ENCODE measurements at regions not wholly inside any gene's neighbourhood (a gene's known extent, or its start where the extent isn't known, plus 50 kb on each side); places are given as distances from the start of the nearest gene placed in this dataset.

GRCh38 chr20:39294137-39294725 is 332.1 kb downstream of the DHX35 start:
- DNase-seq (ENCODE audit: low read depth, low spot score) = no peak

GRCh38 chr20:39292193-39292736 is 330.1 kb downstream of the DHX35 start:
- H3K79me2 ChIP-seq (ENCODE audit: control insufficient read depth, insufficient read depth, low read length) = no peaks in the 10 kb centered on the region
- ChIA-PET POLR2A (no interaction called here), CTCF (no interaction called here)
- FAIRE-seq (no peak), DNase-seq (ENCODE audit: low read depth, low spot score) (no peak)
- H3K27me3 ChIP-seq (ENCODE audit: control insufficient read depth in 2 of 2, insufficient read depth in 2 of 2, low read length in 2 of 2) = no peaks in the 10 kb centered on the region
- H4K20me1 ChIP-seq (replicated peaks; ENCODE audit: control insufficient read depth, extremely low read depth, insufficient read depth, low read length) = no peaks in the 10 kb centered on the region
- no peaks in the 10 kb centered on the region for H3K4me1 ChIP-seq (ENCODE audit: control insufficient read depth, extremely low read depth, insufficient read depth, low read length)
- H3K36me3 ChIP-seq (ENCODE audit: control insufficient read depth in 2 of 2, extremely low read depth in 1 of 2, insufficient read depth in 2 of 2, low read length in 2 of 2) = no peaks in the 10 kb centered on the region
- intact Hi-C loops (cut with micrococcal nuclease) = no loop called here
- no peaks in the 10 kb centered on the region for H3K9me3 ChIP-seq (replicated peaks; ENCODE audit: control insufficient read depth, insufficient read depth, low read length)
- no peak overlapping the region for H3K9ac ChIP-seq (replicated peaks; ENCODE audit: extremely low read depth, insufficient read depth, low read length)
- BruUV-seq (replicated peaks) = no TSS peak
- H3K4me3 ChIP-seq (replicated peaks in 1 of 3; ENCODE audit: insufficient read depth in 1 of 3, low read depth in 1 of 3, low read length in 3 of 3) = no peak overlapping the region
- no peaks in the 10 kb centered on the region for H3K9me1 ChIP-seq (replicated peaks; ENCODE audit: control insufficient read depth, extremely low read depth, insufficient read depth, low read length)
- TF ChIP-seq MYC (IDR thresholded peaks at IDR 0.05; ENCODE audit: low read depth, low read length) = no peak
- H2AFZ ChIP-seq (ENCODE audit: low read depth, low read length) = no peak overlapping the region
- dilution Hi-C loops (cut with MboI; ENCODE audit: extremely low pct_ligation_motif_present, low sequenced_read_pairs) = no loop called here
- H3K27ac ChIP-seq (ENCODE audit: insufficient read depth, low read depth, low read length) = no peak overlapping the region
- H3K4me2 ChIP-seq (ENCODE audit: insufficient read depth, low read length) = no peak overlapping the region

More at GRCh38 chr20:39294137-39294725, 332.1 kb downstream of the DHX35 start:
- Histone ChIP-seq H3K79me2 (ENCODE audit: control insufficient read depth, insufficient read depth, low read length) (no peaks in the 10 kb centered on the region), H3K36me3 (ENCODE audit: control insufficient read depth in 2 of 2, extremely low read depth in 1 of 2, insufficient read depth in 2 of 2, low read length in 2 of 2) (no peaks in the 10 kb centered on the region), H3K4me2 (ENCODE audit: insufficient read depth, low read length) (no peak overlapping the region), H3K9me1 (replicated peaks; ENCODE audit: control insufficient read depth, extremely low read depth, insufficient read depth, low read length) (no peaks in the 10 kb centered on the region), H3K27ac (ENCODE audit: insufficient read depth, low read depth, low read length) (no peak overlapping the region), H3K9ac (replicated peaks; ENCODE audit: extremely low read depth, insufficient read depth, low read length) (no peak overlapping the region), H3K27me3 (ENCODE audit: control insufficient read depth in 2 of 2, insufficient read depth in 2 of 2, low read length in 2 of 2) (no peaks in the 10 kb centered on the region), H4K20me1 (replicated peaks; ENCODE audit: control insufficient read depth, extremely low read depth, insufficient read depth, low read length) (no peaks in the 10 kb centered on the region), H2AFZ (ENCODE audit: low read depth, low read length) (no peak overlapping the region), H3K4me1 (ENCODE audit: control insufficient read depth, extremely low read depth, insufficient read depth, low read length) (no peaks in the 10 kb centered on the region), H3K9me3 (replicated peaks; ENCODE audit: control insufficient read depth, insufficient read depth, low read length) (no peaks in the 10 kb centered on the region), H3K4me3 (replicated peaks in 1 of 3; ENCODE audit: insufficient read depth in 1 of 3, low read depth in 1 of 3, low read length in 3 of 3) (no peak overlapping the region)
- BruUV-seq (replicated peaks) = no TSS peak
- intact Hi-C loops (cut with micrococcal nuclease) (no loop called here), dilution Hi-C loops (cut with MboI; ENCODE audit: extremely low pct_ligation_motif_present, low sequenced_read_pairs) (no loop called here)
- ChIA-PET CTCF (no interaction called here), POLR2A (no interaction called here)
- no peak for FAIRE-seq
- TF ChIP-seq MYC (IDR thresholded peaks at IDR 0.05; ENCODE audit: low read depth, low read length) = no peak
